Right ventricle myocardium inferior (tissue), 1 donor: ENCODE measurements at regions not wholly inside any gene's neighbourhood (a gene's known extent, or its start where the extent isn't known, plus 50 kb on each side); places are given as distances from the start of the nearest gene placed in this dataset.
A peak's percentile ranks its signal among the peaks of the same experiment; 100 is the strongest.

ENCODE experiments used
- ATAC-seq: fragments of 200-7000 bp; cut with Tn5 transposase; one replicate; pipeline ENCODE4 v1.9.1; 2020; ENCODE audit warnings: mild to moderate bottlenecking, moderate library complexity
- DNase-seq: peaks from one replicate; pipeline ENCODE4 v3.0.0; 2021; ENCODE audit errors: missing footprints
- intact Hi-C: fragments of 100-400 bp; cut with DNase I; formaldehyde crosslinking; loops from one replicate; pipeline ENCODE4 v1.11.0; 2022
- donor health status: DM: no; HTN: yes; CAD: no; lungs with severe emphysema.

GRCh38 chr2:42967959-42968674, 175.7 kb upstream of the HAAO start:
- ATAC-seq (peak; percentile 75), DNase-seq (no peak)
- intact Hi-C loops: no loop called here

- DNase-seq (no peak), ATAC-seq (no peak)
- intact Hi-C loops: no loop called here
Observed at GRCh38 chr2:42965910-42966309, 173.5 kb upstream of the HAAO start.

- DNase-seq (no peak), ATAC-seq (no peak)
- intact Hi-C loops: no loop called here
Observed at GRCh38 chr2:42965196-42965595, 172.8 kb upstream of the HAAO start.

GRCh38 chr2:42964439-42965083, 172.2 kb upstream of the HAAO start:
- ATAC-seq: peak; percentile 37
- intact Hi-C loops: no loop called here
- DNase-seq: peak; percentile 89

- ATAC-seq (no peak), DNase-seq (no peak)
- intact Hi-C loops: no loop called here
Observed at GRCh38 chr2:42963452-42964068, 171.2 kb upstream of the HAAO start.

GRCh38 chr2:42962508-42962953, 170.1 kb upstream of the HAAO start:
- intact Hi-C loops: no loop called here
- no peak for DNase-seq
- no peak for ATAC-seq

- ATAC-seq (no peak), DNase-seq (no peak)
- intact Hi-C loops: no loop called here
Observed at GRCh38 chr2:42961961-42962360, 169.6 kb upstream of the HAAO start.

GRCh38 chr2:42961385-42961811, 169.0 kb upstream of the HAAO start:
- DNase-seq: no peak
- intact Hi-C loops: no loop called here

GRCh38 chr2:42960842-42961180, 168.4 kb upstream of the HAAO start:
- intact Hi-C loops: no loop called here
- ATAC-seq (no peak), DNase-seq (no peak)

More at GRCh38 chr2:42961385-42961811, 169.0 kb upstream of the HAAO start:
- peak; percentile 48 for ATAC-seq

GRCh38 chr2:42960002-42960841, 167.8 kb upstream of the HAAO start:
- DNase-seq (no peak), ATAC-seq (no peak)
- intact Hi-C loops: no loop called here

- DNase-seq (no peak), ATAC-seq (peak; percentile 87)
- intact Hi-C loops: no loop called here
Observed at GRCh38 chr2:42959234-42960001, 167.0 kb upstream of the HAAO start.

- ATAC-seq (no peak), DNase-seq (no peak)
- intact Hi-C loops: no loop called here
Observed at GRCh38 chr2:42958741-42959233, 166.4 kb upstream of the HAAO start.

- intact Hi-C loops: no loop called here
- ATAC-seq (no peak), DNase-seq (no peak)
Observed at GRCh38 chr2:42957861-42958301, 165.5 kb upstream of the HAAO start.

- intact Hi-C loops: no loop called here
- no peak for ATAC-seq
- no peak for DNase-seq
Observed at GRCh38 chr2:42957109-42957860, 164.9 kb upstream of the HAAO start.

- ATAC-seq (no peak), DNase-seq (no peak)
- intact Hi-C loops: no loop called here
Observed at GRCh38 chr2:42954227-42954962, 162.0 kb upstream of the HAAO start.

- ATAC-seq: no peak
- DNase-seq: no peak
- intact Hi-C loops: no loop called here
Observed at GRCh38 chr2:42953216-42953615, 160.8 kb upstream of the HAAO start.
